Middle frontal gyrus (tissue), 1 donor: ENCODE measurements at regions not wholly inside any gene's neighbourhood (a gene's known extent, or its start where the extent isn't known, plus 50 kb on each side); places are given as distances from the start of the nearest gene placed in this dataset.

ENCODE experiments used
- DNase-seq: peaks from one replicate; pipeline ENCODE4 v3.0.0-alpha.2; 2015; ENCODE audit warnings: low spot score; ENCODE audit errors: extremely low spot score

GRCh38 chr6:126607289-126607688 lies 267.4 kb downstream of the CENPW start:
- DNase-seq = no peak

GRCh38 chr6:126608681-126609080 lies 268.8 kb downstream of the CENPW start:
- DNase-seq = no peak

GRCh38 chr6:126614642-126615504 lies 275.0 kb downstream of the CENPW start:
- no peak for DNase-seq

GRCh38 chr6:126616866-126617265 lies 277.0 kb downstream of the CENPW start:
- no peak for DNase-seq

GRCh38 chr6:126618639-126619343 lies 278.9 kb downstream of the CENPW start:
- DNase-seq = no peak

- DNase-seq = no peak
Measured at GRCh38 chr6:126620719-126621118, 280.8 kb downstream of the CENPW start.

GRCh38 chr6:126625019-126625418 lies 285.1 kb downstream of the CENPW start:
- no peak for DNase-seq

GRCh38 chr6:126628125-126628524 lies 288.2 kb downstream of the CENPW start:
- no peak for DNase-seq

- no peak for DNase-seq
Measured at GRCh38 chr6:126631363-126631762, 291.4 kb downstream of the CENPW start.

GRCh38 chr6:126632271-126632670 lies 292.4 kb downstream of the CENPW start:
- no peak for DNase-seq

- DNase-seq = no peak
Measured at GRCh38 chr6:126633373-126633772, 293.5 kb downstream of the CENPW start.

- DNase-seq = no peak
Measured at GRCh38 chr6:126640356-126640755, 300.4 kb downstream of the CENPW start.

GRCh38 chr6:126640921-126641320 lies 301.0 kb downstream of the CENPW start:
- no peak for DNase-seq

GRCh38 chr6:126641641-126642040 lies 301.7 kb downstream of the CENPW start:
- DNase-seq = no peak

- no peak for DNase-seq
Measured at GRCh38 chr6:126643352-126643751, 303.4 kb downstream of the CENPW start.

GRCh38 chr6:126650931-126651330 lies 311.0 kb downstream of the CENPW start:
- DNase-seq = no peak

- no peak for DNase-seq
Measured at GRCh38 chr6:126657561-126658175, 317.8 kb downstream of the CENPW start.

GRCh38 chr6:126660376-126660775 lies 320.5 kb downstream of the CENPW start:
- DNase-seq = no peak

GRCh38 chr6:126661646-126662045 lies 321.7 kb downstream of the CENPW start:
- no peak for DNase-seq

GRCh38 chr6:126662966-126663365 lies 323.1 kb downstream of the CENPW start:
- no peak for DNase-seq

- DNase-seq = no peak
Measured at GRCh38 chr6:126664271-126664670, 324.4 kb downstream of the CENPW start.

GRCh38 chr6:126665551-126665950 lies 325.6 kb downstream of the CENPW start:
- no peak for DNase-seq
